ENCODE measurements at regions not wholly inside any gene's neighbourhood (a gene's known extent, or its start where the extent isn't known, plus 50 kb on each side); places are given as distances from the start of the nearest gene placed in this dataset.

DNA sequence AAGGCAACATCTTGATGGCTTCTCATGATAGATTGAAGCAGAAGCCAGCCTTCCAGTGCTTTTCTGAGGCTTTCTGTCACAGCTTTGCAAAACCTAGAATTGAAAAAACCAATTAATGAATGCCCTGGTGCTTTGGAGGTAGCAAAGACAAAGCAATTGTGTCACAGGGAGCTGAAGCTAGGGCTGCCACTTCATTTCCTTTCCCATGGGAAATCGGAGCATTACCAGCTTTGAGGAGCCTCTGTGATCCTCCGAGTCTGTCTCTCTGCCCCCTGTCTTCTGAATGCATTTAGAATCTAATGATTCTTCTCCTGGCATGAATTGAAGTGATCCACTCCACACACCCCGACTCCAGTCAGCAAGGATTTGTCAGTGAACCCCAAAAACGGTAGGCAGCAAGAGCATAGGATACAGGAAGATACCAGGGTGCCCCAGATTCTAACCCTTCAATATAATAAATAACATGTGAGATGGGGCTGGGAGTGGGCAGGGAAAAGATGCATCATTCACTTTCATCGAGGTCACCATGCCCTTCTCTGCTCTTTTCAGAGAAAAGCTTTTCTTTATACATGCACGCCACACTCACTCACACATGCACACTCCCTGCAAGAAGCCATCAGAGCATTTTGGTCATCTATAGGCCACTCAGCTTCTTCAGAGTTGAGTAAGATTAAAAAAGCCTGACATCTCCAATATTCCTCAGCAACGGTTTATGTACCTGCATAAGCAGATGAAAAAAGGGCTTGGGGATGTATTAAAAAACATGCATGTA, 247.7 kb upstream of the ZNF462 start:
- no peaks in the 10 kb centered on the region for H3K36me3 ChIP-seq
- H3K27me3 ChIP-seq = no peaks in the 10 kb centered on the region
- WGBS, 2 donors = 87 to 92% methylated on average over 7 of the region's 7 CpGs
- TF ChIP-seq, protein P1, sequence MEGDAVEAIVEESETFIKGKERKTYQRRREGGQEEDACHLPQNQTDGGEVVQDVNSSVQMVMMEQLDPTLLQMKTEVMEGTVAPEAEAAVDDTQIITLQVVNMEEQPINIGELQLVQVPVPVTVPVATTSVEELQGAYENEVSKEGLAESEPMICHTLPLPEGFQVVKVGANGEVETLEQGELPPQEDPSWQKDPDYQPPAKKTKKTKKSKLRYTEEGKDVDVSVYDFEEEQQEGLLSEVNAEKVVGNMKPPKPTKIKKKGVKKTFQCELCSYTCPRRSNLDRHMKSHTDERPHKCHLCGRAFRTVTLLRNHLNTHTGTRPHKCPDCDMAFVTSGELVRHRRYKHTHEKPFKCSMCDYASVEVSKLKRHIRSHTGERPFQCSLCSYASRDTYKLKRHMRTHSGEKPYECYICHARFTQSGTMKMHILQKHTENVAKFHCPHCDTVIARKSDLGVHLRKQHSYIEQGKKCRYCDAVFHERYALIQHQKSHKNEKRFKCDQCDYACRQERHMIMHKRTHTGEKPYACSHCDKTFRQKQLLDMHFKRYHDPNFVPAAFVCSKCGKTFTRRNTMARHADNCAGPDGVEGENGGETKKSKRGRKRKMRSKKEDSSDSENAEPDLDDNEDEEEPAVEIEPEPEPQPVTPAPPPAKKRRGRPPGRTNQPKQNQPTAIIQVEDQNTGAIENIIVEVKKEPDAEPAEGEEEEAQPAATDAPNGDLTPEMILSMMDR (IDR thresholded peaks at IDR 0.05) = no peak
- no peak for TF ChIP-seq POLR2A (IDR thresholded peaks at IDR 0.05)
- no peaks in the 10 kb centered on the region for H3K9me3 ChIP-seq
- H3K27ac ChIP-seq = no peak overlapping the region
- intact Hi-C loops (cut with DNase I) = no loop called here
- H3K4me3 ChIP-seq (replicated peaks in 1 of 3) = no peak overlapping the region
- peaks cover 0 to 9% of the 10 kb centered on the region in 2 donors for H3K4me1 ChIP-seq
- no peak for DNase-seq

DNA sequence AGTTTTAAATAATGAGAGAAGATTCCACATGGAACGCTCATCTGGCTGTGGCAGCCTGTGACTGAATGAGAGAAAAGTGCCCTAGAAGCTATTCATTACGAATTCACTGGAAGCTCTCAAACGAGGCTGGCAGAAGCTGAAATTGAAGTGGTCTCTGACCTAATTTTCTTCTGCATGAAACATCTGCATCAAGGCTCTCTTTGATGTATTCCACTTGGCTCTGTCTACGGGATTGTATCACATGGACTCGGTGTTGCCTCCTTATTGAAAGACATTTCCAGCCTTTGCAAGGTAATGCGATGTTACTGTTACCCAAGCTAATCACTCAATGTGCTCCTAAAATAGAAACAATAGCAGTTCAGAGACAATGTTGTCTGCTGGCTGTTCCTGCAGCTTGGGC, 246.9 kb upstream of the ZNF462 start:
- DNase-seq = no peak
- intact Hi-C loops (cut with DNase I) = no loop called here
- Histone ChIP-seq H3K27me3 (no peaks in the 10 kb centered on the region), H3K36me3 (no peaks in the 10 kb centered on the region), H3K4me1 (peaks cover 0 to 9% of the 10 kb centered on the region in 2 donors), H3K4me3 (replicated peaks in 1 of 3) (no peak overlapping the region), H3K9me3 (no peaks in the 10 kb centered on the region), H3K27ac (no peak overlapping the region)
- no peak for TF ChIP-seq POLR2A (IDR thresholded peaks at IDR 0.05)
- TF ChIP-seq, protein P1 (IDR thresholded peaks at IDR 0.05) = no peak
- 70 to 73% methylated on average over 6 of the region's 6 CpGs for WGBS, 2 donors

DNA sequence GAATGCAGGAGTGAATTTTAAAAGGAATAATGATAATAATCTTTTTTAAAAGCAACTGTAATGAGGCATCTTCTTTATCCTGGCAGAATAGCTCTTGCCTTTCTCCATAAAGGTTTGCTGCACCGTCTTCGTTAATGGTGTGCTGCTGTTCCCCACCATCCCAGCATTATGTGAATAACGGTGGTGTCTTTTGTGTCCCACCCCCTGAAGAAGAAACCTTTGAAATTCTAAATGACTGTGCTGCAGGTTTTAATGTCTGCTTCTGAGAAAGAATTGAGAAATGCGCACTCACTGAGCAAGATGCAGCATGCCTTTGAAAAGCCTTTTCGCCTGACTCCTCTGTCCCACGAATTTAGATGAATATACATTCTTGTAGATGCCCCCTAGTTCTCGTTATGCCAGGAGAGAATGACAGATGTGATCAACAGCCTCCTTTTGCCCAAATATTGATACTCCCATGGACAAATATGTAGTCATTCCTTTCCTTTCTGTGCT, 246.1 kb upstream of the ZNF462 start:
- no peaks in the 10 kb centered on the region for H3K36me3 ChIP-seq
- intact Hi-C loops (cut with DNase I) = no loop called here
- H3K4me1 ChIP-seq = peaks cover 0 to 9% of the 10 kb centered on the region in 2 donors
- no peaks in the 10 kb centered on the region for H3K9me3 ChIP-seq
- WGBS, 2 donors = 86 to 92% methylated on average over 7 of the region's 7 CpGs
- TF ChIP-seq, protein P1 (IDR thresholded peaks at IDR 0.05) = no peak
- no peak for TF ChIP-seq POLR2A (IDR thresholded peaks at IDR 0.05)
- DNase-seq = no peak
- H3K27me3 ChIP-seq = no peaks in the 10 kb centered on the region
- no peak overlapping the region for H3K27ac ChIP-seq
- H3K4me3 ChIP-seq (replicated peaks in 1 of 3) = no peak overlapping the region

DNA sequence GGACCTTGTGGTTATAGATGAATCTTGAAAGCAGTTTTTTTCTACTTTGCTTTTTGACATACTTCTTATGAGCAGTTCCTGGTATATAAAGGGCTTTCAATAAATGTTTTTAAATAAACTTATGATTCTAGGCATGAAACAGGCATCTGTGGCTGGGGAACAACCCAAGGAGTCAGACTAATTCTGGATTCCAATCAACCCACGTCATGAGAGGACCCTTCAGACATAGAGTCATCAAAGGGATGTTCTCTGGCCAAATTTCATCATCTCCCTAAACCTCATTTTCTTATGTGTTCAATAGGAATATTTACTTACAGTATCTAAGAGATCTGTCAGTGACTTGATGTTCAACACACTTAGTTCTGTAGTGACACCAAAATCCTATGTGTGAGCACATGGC, 243.8 kb upstream of the ZNF462 start:
- no peak for TF ChIP-seq POLR2A (IDR thresholded peaks at IDR 0.05)
- TF ChIP-seq, protein P1 (IDR thresholded peaks at IDR 0.05) = no peak
- intact Hi-C loops (cut with DNase I) = no loop called here
- no peak overlapping the region for H3K27ac ChIP-seq
- 92 to 93% methylated on average over 1 of the region's 1 CpG for WGBS, 2 donors
- H3K4me1 ChIP-seq = no peaks in the 10 kb centered on the region
- no peak overlapping the region for H3K4me3 ChIP-seq (replicated peaks in 1 of 3)
- no peak for DNase-seq
- H3K27me3 ChIP-seq = no peaks in the 10 kb centered on the region
- H3K9me3 ChIP-seq = no peaks in the 10 kb centered on the region
- no peaks in the 10 kb centered on the region for H3K36me3 ChIP-seq

DNA sequence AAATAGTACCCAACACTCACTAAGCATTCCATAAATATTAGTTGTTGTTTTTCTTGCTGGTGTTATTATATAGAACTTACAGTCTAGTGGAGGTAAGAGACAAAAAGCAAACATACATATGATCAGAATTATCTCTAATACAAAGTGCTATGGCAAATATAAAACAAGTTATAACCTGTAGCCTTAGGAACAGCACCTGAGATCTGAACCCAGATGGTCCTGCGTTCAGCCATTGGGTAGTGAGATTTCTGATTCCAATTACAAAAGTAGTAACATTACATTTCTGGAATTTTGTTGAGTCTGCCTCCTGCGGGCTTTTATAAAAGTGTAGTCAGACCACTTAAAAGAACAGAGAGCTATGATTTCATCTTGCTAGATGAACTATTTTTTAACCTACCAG, 242.9 kb upstream of the ZNF462 start:
- TF ChIP-seq, protein P1 (IDR thresholded peaks at IDR 0.05) = no peak
- TF ChIP-seq POLR2A (IDR thresholded peaks at IDR 0.05) = no peak
- H3K27ac ChIP-seq = no peak overlapping the region
- intact Hi-C loops (cut with DNase I) = no loop called here
- H3K9me3 ChIP-seq = no peaks in the 10 kb centered on the region
- H3K27me3 ChIP-seq = no peaks in the 10 kb centered on the region
- no peaks in the 10 kb centered on the region for H3K4me1 ChIP-seq
- WGBS, 2 donors = 95 to 96% methylated on average over 2 of the region's 2 CpGs
- no peaks in the 10 kb centered on the region for H3K36me3 ChIP-seq
- H3K4me3 ChIP-seq (replicated peaks in 1 of 3) = no peak overlapping the region
- DNase-seq = no peak
